HTR-8/SVneo (cell line): ENCODE measurements at regions not wholly inside any gene's neighbourhood (a gene's known extent, or its start where the extent isn't known, plus 50 kb on each side); places are given as distances from the start of the nearest gene placed in this dataset.
A peak's percentile ranks its signal among the peaks of the same experiment; 100 is the strongest.

Experiments used
- DNase-seq: peaks from one replicate; pipeline ENCODE4 v3.0.0; 2011; ENCODE audit warnings: low spot score, mixed read lengths; ENCODE audit not compliant: insufficient read length
- FAIRE-seq: peaks from 2 replicates; lab custom pipeline; 2011; peaks lifted over from hg19 to GRCh38; lab: Jason Lieb, UNC

GRCh38 chr11:88448131-88448670 is 110.7 kb upstream of the CTSC start:
- DNase-seq (no peak), FAIRE-seq (no peak)

GRCh38 chr11:88447281-88447680 is 109.7 kb upstream of the CTSC start:
- FAIRE-seq = no peak
- DNase-seq = no peak

- no peak for FAIRE-seq
These were observed 101.8 kb upstream of the CTSC start for GRCh38 chr11:88439356-88439755.

GRCh38 chr11:88438721-88439120 is 101.2 kb upstream of the CTSC start:
- FAIRE-seq = no peak
- DNase-seq = no peak

More at GRCh38 chr11:88439356-88439755, 101.8 kb upstream of the CTSC start:
- no peak for DNase-seq

- FAIRE-seq (no peak), DNase-seq (no peak)
These were observed 97.9 kb upstream of the CTSC start for GRCh38 chr11:88435415-88435814.

GRCh38 chr11:88434333-88434976 is 96.9 kb upstream of the CTSC start:
- FAIRE-seq = no peak

GRCh38 chr11:88433536-88434230 is 96.1 kb upstream of the CTSC start:
- FAIRE-seq = no peak
- DNase-seq = no peak

More at GRCh38 chr11:88434333-88434976, 96.9 kb upstream of the CTSC start:
- no peak for DNase-seq

- FAIRE-seq = no peak
- DNase-seq = no peak
These were observed 94.3 kb upstream of the CTSC start for GRCh38 chr11:88431675-88432341.

- FAIRE-seq (no peak), DNase-seq (no peak)
These were observed 91.4 kb upstream of the CTSC start for GRCh38 chr11:88428959-88429358.

GRCh38 chr11:88427719-88428118 is 90.2 kb upstream of the CTSC start:
- FAIRE-seq = no peak
- DNase-seq = no peak

GRCh38 chr11:88424881-88425280 is 87.3 kb upstream of the CTSC start:
- no peak for FAIRE-seq
- no peak for DNase-seq

GRCh38 chr11:88421530-88421929 is 84.0 kb upstream of the CTSC start:
- no peak for DNase-seq
- FAIRE-seq = no peak

GRCh38 chr11:88420165-88420791 is 82.7 kb upstream of the CTSC start:
- no peak for FAIRE-seq
- DNase-seq = no peak

GRCh38 chr11:88418508-88418907 is 81.0 kb upstream of the CTSC start:
- FAIRE-seq = no peak

GRCh38 chr11:88415495-88415894 is 78.0 kb upstream of the CTSC start:
- FAIRE-seq = no peak
- no peak for DNase-seq

More at GRCh38 chr11:88418508-88418907, 81.0 kb upstream of the CTSC start:
- DNase-seq = no peak

GRCh38 chr11:88414981-88415413 is 77.5 kb upstream of the CTSC start:
- no peak for FAIRE-seq
- DNase-seq = no peak

- no peak for FAIRE-seq
- peak; percentile 26 for DNase-seq
These were observed 76.9 kb upstream of the CTSC start for GRCh38 chr11:88414385-88414861.

- FAIRE-seq = no peak
- DNase-seq = no peak
These were observed 73.7 kb upstream of the CTSC start for GRCh38 chr11:88411265-88411664.

- DNase-seq (no peak), FAIRE-seq (no peak)
These were observed 73.1 kb upstream of the CTSC start for GRCh38 chr11:88410656-88411055.

GRCh38 chr11:88410056-88410455 is 72.5 kb upstream of the CTSC start:
- FAIRE-seq (no peak), DNase-seq (no peak)
